Fibroblast of lung (primary cell): ENCODE measurements at regions not wholly inside any gene's neighbourhood (a gene's known extent, or its start where the extent isn't known, plus 50 kb on each side); places are given as distances from the start of the nearest gene placed in this dataset.

ENCODE experiments used
- EZH2 ChIP-seq: IDR thresholded peaks from 2 replicates; pipeline ENCODE4 v1.5.1; 2012; ENCODE audit warnings: low read length, control low read depth, mild to moderate bottlenecking; ENCODE audit errors: missing control alignments
- TF ChIP-seq, protein P1 (sequence below), 2 donors: IDR thresholded peaks in 1 of 2; conservative IDR thresholded peaks in 1 of 2; 1 replicate in 1 of 2; 2 replicates in 1 of 2; pipeline ENCODE4 v1.5.1; 2011 to 2012; ENCODE audit warnings: low read length in 2 of 2, control low read depth in 1 of 2, inconsistent platforms in 1 of 2, low read depth in 1 of 2, mild to moderate bottlenecking in 1 of 2

- TF ChIP-seq, protein P1, sequence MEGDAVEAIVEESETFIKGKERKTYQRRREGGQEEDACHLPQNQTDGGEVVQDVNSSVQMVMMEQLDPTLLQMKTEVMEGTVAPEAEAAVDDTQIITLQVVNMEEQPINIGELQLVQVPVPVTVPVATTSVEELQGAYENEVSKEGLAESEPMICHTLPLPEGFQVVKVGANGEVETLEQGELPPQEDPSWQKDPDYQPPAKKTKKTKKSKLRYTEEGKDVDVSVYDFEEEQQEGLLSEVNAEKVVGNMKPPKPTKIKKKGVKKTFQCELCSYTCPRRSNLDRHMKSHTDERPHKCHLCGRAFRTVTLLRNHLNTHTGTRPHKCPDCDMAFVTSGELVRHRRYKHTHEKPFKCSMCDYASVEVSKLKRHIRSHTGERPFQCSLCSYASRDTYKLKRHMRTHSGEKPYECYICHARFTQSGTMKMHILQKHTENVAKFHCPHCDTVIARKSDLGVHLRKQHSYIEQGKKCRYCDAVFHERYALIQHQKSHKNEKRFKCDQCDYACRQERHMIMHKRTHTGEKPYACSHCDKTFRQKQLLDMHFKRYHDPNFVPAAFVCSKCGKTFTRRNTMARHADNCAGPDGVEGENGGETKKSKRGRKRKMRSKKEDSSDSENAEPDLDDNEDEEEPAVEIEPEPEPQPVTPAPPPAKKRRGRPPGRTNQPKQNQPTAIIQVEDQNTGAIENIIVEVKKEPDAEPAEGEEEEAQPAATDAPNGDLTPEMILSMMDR (conservative IDR thresholded peaks at IDR 0.05 in 1 of 2, IDR thresholded peaks at IDR 0.05 in 1 of 2; ENCODE audit: low read depth in 1 of 2, low read length in 2 of 2): no peak
- no peak for TF ChIP-seq EZH2
Measured at GRCh38 chr7:93693796-93694195, 119.3 kb upstream of the CALCR start.
